RWPE2 (cell line): ENCODE measurements at regions not wholly inside any gene's neighbourhood (a gene's known extent, or its start where the extent isn't known, plus 50 kb on each side); places are given as distances from the start of the nearest gene placed in this dataset.

Experiments
- ATAC-seq: fragments of 200-7000 bp; cut with Tn5 transposase; 3 replicates; pipeline ENCODE4 v1.9.1; 2021; ENCODE audit warnings: low read depth
- DNase-seq: peaks from one replicate; pipeline ENCODE4 v3.0.0-alpha.2; 2020; ENCODE audit warnings: low spot score
- H3K27ac ChIP-seq: fragments of 450-650 bp; 2 replicates; pipeline ENCODE4 v1.5.1; 2017; ENCODE audit warnings: mild to moderate bottlenecking; ENCODE audit not compliant: poor library complexity, severe bottlenecking
- H3K27me3 ChIP-seq: fragments of 250-450 bp; sonication (Bioruptor Pico); 2 replicates; pipeline ENCODE4 v1.5.1; 2021; ENCODE audit warnings: mild to moderate bottlenecking, moderate library complexity; ENCODE audit not compliant: insufficient read depth, poor library complexity, severe bottlenecking
- H3K36me3 ChIP-seq: fragments of 250-450 bp; sonication (Bioruptor Pico); 2 replicates; pipeline ENCODE4 v1.5.1; 2020; ENCODE audit warnings: low read depth, mild to moderate bottlenecking, moderate library complexity
- H3K4me1 ChIP-seq: fragments of 250-450 bp; sonication (Bioruptor Pico); 2 replicates; pipeline ENCODE4 v1.5.1; 2021; ENCODE audit warnings: mild to moderate bottlenecking, moderate library complexity; ENCODE audit not compliant: insufficient read depth, poor library complexity, severe bottlenecking
- H3K4me3 ChIP-seq: fragments of 250-450 bp; sonication (Bioruptor Pico); 2 replicates; pipeline ENCODE4 v1.5.1; 2021; ENCODE audit warnings: mild to moderate bottlenecking, moderate library complexity; ENCODE audit not compliant: severe bottlenecking
- H3K9me3 ChIP-seq: fragments of 250-450 bp; sonication (Bioruptor Pico); 2 replicates; pipeline ENCODE4 v1.5.1; 2021; ENCODE audit warnings: mild to moderate bottlenecking, moderate library complexity; ENCODE audit not compliant: severe bottlenecking
- TF ChIP-seq, protein P1 (sequence below): fragments of 450-650 bp; IDR thresholded peaks from one replicate; pipeline ENCODE4 v1.5.1; 2017; ENCODE audit warnings: mild to moderate bottlenecking, moderate library complexity; ENCODE audit not compliant: poor library complexity, severe bottlenecking

DNA sequence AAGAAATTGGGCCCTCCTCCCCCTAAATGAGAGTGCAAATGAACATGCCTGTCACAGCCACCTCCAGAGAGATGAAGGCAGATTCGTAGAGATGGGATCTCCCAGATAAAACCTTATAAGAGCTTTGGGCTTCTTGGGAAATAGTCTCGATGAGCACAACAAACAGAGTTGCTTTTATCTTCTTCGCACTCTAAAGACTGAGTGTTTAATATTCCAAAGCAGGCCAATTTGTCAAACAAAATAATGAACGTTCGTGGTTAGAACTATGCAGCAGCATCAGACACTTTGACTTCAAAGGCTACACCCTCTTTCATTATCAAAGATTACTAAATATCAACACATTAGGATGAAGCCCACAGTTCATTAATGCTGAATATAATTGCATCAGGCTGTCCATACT, 256.2 kb downstream of the SKIDA1 start:
- no peaks in the 10 kb centered on the region for H3K36me3 ChIP-seq
- ATAC-seq: no peak
- no peak overlapping the region for H3K27ac ChIP-seq
- TF ChIP-seq, protein P1, sequence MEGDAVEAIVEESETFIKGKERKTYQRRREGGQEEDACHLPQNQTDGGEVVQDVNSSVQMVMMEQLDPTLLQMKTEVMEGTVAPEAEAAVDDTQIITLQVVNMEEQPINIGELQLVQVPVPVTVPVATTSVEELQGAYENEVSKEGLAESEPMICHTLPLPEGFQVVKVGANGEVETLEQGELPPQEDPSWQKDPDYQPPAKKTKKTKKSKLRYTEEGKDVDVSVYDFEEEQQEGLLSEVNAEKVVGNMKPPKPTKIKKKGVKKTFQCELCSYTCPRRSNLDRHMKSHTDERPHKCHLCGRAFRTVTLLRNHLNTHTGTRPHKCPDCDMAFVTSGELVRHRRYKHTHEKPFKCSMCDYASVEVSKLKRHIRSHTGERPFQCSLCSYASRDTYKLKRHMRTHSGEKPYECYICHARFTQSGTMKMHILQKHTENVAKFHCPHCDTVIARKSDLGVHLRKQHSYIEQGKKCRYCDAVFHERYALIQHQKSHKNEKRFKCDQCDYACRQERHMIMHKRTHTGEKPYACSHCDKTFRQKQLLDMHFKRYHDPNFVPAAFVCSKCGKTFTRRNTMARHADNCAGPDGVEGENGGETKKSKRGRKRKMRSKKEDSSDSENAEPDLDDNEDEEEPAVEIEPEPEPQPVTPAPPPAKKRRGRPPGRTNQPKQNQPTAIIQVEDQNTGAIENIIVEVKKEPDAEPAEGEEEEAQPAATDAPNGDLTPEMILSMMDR: no peak
- H3K4me1 ChIP-seq: peaks cover 21% of the 10 kb centered on the region
- DNase-seq: no peak
- H3K27me3 ChIP-seq: no peaks in the 10 kb centered on the region
- no peak overlapping the region for H3K4me3 ChIP-seq
- peaks cover 6% of the 10 kb centered on the region for H3K9me3 ChIP-seq

DNA sequence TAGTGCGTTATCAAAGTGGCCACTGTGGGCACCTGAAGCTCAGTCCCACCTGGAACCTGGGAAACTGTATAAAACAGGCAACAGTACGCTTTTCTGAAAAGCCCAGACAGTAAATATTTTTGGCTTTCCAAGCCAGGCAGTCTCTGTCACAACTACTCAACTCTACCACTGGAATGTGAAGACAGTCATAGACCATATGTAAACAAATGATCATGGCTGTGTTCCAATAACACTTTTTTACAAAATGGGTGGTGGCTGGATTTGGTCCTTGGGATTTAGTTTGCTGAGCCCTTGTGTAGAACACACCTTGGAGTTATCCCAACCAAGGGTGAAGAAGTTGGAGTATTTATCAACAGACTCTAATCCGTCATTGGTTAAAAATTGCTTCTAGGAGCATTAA, 259.9 kb downstream of the SKIDA1 start:
- ATAC-seq: peak; percentile 66
- peak overlapping the region; percentile 45 for H3K27ac ChIP-seq
- TF ChIP-seq, protein P1: no peak
- H3K27me3 ChIP-seq: no peaks in the 10 kb centered on the region
- H3K9me3 ChIP-seq: peaks cover 6% of the 10 kb centered on the region
- peaks cover 18% of the 10 kb centered on the region for H3K4me1 ChIP-seq
- no peak overlapping the region for H3K4me3 ChIP-seq
- no peak for DNase-seq
- no peaks in the 10 kb centered on the region for H3K36me3 ChIP-seq

- DNase-seq: no peak
- TF ChIP-seq, protein P1: no peak
- no peaks in the 10 kb centered on the region for H3K36me3 ChIP-seq
- peak; percentile 86 for ATAC-seq
- H3K4me3 ChIP-seq: no peak overlapping the region
- H3K27ac ChIP-seq: peak overlapping the region; percentile 45
- peaks cover 18% of the 10 kb centered on the region for H3K4me1 ChIP-seq
- peaks cover 6% of the 10 kb centered on the region for H3K9me3 ChIP-seq
- H3K27me3 ChIP-seq: no peaks in the 10 kb centered on the region
These were observed 261.2 kb downstream of the SKIDA1 start for GRCh38 chr10:21264271-21264670.

DNA sequence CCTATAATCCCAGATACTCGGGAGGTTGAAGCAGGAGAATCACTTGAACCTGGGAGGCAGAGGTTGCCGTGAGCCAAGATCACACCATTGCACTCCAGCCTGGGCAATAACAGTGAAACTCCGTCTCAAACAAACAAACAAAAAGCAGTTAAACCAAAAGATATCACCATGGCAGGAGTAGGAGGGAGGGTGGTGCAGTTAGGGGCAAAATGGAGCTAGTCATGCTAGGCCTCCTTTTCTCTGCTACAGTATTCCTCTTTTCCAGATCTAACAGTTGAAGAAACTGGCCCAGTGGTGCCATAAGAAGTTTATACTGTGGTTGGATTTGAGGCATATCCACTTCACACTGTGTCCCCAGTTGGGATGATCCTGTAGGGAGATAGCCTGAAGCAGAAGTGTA, 261.6 kb downstream of the SKIDA1 start:
- H3K4me1 ChIP-seq: peaks cover 18% of the 10 kb centered on the region
- H3K27me3 ChIP-seq: no peaks in the 10 kb centered on the region
- TF ChIP-seq, protein P1: no peak
- H3K9me3 ChIP-seq: peaks cover 6% of the 10 kb centered on the region
- no peaks in the 10 kb centered on the region for H3K36me3 ChIP-seq
- H3K27ac ChIP-seq: peak overlapping the region; percentile 45
- no peak overlapping the region for H3K4me3 ChIP-seq
- ATAC-seq: no peak
- no peak for DNase-seq

DNA sequence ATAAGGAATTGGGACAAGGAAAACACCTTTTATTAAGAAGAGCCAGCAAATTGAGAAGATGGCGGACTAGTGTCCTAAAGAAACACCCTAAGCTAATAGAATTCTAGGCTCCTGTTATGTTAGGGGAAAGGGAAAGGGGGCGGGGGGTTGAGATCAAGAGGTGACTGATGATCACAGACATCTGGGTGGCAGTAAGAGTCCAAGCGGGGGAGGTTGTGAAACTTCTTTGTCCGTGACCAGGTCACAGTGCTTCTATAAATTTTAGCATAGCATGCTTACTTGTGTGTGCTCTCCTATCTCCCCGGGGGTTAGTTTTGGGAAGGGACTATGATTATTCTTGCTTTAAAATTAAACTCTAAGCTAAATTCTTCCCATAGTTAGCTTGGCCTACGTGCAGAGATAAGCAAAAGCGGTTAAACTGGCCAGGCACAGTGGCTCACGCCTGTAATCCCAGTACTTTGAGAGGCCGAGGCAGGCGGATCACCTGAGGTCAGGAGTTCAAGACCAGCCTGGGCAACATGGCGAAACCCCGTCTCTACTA, 262.1 kb downstream of the SKIDA1 start:
- TF ChIP-seq, protein P1: no peak
- ATAC-seq (no peak), DNase-seq (no peak)
- Histone ChIP-seq H3K36me3 (no peaks in the 10 kb centered on the region), H3K9me3 (peaks cover 6% of the 10 kb centered on the region), H3K27ac (no peak overlapping the region), H3K27me3 (no peaks in the 10 kb centered on the region), H3K4me3 (no peak overlapping the region), H3K4me1 (peaks cover 18% of the 10 kb centered on the region)
